Anterior cingulate cortex (tissue), 58 donors: ENCODE measurements at regions not wholly inside any gene's neighbourhood (a gene's known extent, or its start where the extent isn't known, plus 50 kb on each side); places are given as distances from the start of the nearest gene placed in this dataset.
A peak's percentile ranks its signal among the peaks of the same experiment; 100 is the strongest.

Experiments
- DNase-seq, 58 donors: peaks; one replicate each; lab custom pipeline; 2025; lab: John Stamatoyannopoulos, UW

DNA sequence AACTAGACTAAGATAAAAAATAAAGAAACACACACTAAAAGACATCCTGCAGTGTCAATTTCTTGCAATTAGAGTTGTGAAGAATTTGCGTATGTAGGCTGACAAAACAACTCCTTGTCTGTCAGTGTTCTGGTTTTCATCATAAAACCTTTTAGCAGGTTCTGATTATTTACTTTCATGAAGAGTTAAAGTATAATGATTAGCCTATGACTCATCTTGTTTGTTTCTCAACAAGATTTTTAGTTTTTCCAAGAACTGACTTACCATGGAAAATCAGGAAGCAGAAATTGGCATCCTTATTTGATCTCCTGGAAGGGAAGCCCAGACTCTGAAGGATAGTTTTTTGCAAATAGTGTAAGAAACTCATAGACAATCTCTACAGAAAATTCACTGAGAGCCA lies 848.7 kb upstream of the PCDH9 start:
- no peak for DNase-seq

DNA sequence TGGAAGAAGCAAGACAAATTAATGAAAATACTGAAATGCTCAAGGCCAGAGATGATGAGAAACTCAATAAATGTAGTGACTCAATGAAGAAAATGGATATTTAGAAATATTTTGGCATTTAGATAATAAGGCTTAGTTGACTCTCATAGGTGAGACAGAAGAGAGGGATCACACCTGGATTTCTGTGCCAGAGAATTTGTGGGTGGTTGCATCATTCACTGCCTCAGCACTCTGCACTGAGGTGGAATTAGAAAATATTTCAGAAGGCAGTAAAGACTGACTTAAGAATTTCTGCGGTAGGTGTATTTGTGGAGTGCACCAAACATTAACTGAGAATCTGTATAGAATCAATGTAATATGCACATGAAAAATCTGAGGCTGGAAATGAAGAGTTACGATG lies 848.3 kb upstream of the PCDH9 start:
- DNase-seq: no peak

DNA sequence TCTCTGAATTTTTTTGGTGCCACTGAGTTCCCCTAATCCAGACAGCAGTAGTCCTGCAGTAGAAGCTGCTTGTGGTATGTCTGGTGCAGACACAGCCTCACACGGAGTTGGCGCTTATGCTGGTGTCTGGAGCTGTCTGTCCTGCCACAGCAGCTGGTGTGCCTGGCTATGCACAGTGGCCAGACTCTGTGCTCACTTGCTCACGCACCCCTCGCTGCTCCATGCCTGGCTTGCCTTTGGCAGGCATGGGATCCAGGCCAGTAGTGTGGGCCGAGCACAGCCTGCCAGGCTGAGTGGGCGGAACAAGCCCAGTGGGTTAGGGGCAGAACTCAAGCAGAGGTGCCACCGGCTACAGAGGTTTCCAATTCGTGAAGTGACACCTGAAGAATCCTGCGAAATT lies 845.9 kb upstream of the PCDH9 start:
- peak in 4 of 58 donors; percentile 0 to 4 (median 3) for DNase-seq

DNA sequence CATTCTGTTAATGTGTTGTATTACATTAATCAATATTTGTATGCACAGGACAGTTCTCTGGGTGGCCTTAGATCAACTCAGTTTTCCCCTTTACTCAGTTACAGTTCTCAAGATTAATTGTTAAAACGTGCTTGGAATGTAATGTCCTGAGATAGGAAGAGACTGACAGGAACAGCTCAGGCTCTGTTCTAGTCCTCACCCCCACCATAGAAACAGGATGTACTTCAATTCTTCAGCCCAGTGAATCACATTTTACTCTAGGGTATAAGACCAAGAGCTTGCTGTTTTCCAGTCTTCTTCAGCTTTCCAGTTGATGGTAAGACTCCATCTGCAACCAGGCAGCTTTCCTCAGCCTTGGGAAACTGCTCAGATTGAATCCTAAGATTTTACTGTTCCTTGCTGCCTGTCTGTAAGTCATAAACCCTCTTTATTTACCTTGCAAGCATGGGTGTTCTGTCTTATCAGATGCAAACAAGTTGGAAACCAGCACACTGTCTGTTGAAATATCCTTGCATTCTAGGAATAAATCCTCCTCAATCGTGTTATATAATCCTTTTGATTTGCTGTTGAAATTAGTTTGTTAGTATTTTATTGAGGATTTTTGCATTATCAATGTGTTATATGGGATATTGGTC lies 836.9 kb upstream of the PCDH9 start:
- DNase-seq: no peak

DNA sequence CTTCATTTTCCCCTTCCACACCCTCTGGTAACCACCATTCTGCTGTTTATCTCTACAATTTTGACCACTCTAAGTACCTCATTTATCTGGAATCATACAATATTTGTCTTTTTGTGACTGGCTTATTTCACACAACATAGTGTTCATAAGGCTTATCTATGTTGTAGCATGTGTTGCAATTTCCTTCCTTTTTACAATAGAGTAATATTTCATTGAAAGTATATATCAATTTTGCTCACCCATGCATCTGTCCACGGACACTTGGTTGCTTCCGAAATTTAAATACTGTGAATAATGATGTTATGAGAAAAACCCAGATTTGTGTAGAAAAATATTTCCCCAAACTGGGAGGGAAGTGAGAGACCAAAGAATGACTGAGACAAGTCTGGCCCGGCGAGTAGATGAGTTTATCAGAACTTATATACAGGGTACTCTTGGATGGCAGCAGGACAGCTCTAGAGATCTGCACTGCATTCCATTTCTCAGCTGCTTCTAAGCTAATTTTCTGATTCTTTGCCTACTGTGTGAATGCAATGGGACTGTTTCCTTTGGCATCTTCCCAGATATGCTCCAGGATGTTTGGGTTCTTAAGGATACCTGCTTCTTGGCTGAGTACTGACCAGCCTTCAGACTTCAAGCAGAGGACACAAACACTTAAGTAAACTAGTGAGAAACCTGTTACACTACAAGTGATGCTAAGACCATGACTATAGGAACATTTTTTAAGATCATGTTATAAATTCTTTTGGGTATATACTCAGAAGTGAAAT lies 834.0 kb upstream of the PCDH9 start:
- DNase-seq: no peak

DNA sequence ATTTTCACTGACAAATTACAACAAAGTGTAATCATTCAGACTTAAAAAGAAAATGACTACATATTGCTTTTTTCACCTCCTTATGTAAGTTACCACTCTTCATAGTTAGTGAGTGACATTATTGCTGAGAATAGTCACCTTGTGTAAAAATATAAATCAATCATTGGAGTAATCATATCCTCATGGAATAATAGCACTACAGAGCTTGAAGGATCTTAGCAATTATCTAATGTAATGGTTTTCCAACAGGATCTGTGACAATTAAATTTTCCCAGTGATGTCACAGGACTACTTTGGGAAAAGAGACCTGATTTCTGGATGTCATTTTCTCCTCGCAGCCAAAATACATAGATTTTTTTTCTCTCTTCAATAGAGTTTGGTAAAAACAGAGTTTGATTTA lies 833.0 kb upstream of the PCDH9 start:
- no peak for DNase-seq

DNA sequence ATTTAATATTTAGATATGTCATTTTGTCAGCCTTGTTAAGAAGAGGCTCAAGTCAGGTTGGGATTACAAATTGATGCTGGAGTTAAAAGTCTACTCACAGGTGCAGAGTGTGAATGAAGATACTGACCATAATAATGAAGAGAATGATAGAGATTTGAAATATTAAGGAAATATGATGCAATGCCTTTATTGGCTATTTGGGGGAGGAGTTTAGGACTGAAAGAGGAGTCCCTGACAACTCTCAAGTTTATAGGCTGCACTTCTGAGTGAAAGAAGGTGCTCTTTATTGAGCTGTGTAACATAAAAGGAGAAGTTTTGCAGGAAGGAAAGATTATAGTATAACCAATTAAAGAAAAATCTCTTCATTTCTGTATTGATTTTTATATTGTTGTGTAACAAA lies 827.7 kb upstream of the PCDH9 start:
- no peak for DNase-seq

DNA sequence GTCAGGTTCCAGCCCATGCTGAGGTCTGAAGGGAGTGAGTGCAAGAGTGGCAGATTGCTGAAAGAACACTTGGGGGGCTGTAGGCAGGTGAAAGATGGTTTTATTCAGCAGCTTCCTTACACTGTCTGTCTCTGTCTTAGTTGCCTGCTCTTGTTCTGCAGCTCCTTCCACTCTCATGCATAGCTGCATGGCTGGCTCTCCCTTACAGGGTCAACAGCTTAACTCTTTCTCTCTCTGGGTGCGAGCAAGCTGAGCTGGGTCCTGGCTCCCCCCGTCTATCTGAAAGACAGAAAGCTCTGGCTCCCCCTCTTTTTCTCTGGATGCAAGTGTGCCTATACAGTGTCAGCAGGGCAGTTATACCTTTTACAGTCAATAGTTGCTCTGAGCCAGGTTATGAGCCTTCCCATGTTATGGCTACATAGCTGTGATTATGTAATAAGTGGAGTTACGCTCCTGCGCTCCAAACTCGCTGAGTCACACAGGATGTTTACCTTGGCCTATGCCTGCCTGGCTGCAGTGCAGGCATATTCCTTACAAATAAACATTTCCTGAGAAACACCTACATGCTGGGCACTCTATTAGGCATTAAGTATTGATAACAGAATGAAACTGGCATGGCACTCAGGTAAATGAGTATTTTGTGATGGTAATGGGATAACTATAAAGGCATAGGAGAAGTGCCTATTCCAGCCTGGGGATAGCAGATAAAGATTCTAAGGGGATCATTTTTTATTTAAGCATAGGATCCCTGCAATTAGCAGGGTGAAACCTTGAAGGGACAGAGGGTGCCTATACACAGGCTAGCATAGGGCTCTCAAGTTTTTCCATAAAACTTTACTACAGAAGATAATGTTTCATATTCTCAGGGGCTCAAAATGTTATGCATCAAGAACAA lies 826.9 kb upstream of the PCDH9 start:
- DNase-seq: no peak

DNA sequence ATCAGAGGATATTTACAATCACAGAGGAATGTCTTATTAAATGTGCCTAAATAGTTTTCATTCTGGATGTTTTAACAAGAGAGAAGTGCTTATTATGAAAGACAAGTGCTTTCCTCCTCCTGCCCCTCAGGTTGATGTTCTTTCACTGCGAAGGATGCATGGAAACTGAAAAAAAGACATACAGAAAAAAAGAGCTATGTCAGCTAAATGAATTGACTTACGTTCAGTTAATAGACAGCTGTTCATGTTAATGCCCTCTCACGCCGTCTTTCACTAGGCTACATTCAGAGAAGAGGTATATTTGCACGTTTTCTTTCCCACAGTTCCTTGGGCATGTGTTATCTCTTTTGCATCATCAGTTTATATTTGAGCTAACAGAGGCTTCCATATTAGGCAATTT lies 821.8 kb upstream of the PCDH9 start:
- DNase-seq: no peak

DNA sequence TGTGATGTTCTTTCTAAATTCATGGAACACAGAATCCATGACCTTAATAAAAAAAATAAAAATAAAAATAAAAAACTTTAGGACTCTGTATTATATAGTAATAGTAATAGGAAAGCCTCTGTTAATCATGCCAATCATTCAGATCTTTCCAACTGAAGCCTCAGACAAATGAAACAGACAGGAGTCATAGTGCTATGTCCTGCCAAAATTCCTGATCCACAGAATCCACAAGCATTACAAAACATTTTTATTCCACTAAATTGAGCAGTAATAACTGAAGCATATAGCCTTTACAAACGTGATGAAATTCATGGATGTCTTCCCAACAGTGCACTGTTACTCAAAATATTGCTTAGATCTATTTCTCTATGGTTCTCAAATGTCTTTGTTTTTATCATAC lies 820.6 kb upstream of the PCDH9 start:
- DNase-seq: no peak

DNA sequence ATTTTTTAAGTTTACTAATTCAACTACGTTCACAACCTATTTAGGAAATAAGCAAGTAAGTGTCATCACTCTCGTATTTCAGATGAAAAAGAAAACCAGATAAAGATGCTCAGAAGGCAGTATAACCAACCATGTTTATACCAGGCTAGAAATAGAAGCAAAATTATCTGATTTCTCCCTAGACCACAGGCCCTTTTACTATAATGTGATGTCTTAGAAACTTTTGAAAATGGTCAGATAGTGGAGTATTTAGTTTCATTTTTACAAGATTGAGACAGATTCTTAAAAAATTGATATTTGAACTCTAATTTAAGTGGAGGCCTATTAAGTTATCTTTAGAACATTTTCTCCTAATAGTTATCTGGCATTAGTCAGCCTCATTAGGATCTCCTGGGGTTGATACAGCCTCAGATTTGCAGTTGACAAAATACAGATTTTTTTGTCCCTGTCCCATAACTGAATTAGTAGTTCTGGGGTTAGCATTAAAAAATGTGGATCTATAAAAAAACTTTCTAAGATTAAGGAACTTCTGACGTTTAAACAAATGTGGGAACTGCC lies 818.7 kb upstream of the PCDH9 start:
- DNase-seq: no peak

DNA sequence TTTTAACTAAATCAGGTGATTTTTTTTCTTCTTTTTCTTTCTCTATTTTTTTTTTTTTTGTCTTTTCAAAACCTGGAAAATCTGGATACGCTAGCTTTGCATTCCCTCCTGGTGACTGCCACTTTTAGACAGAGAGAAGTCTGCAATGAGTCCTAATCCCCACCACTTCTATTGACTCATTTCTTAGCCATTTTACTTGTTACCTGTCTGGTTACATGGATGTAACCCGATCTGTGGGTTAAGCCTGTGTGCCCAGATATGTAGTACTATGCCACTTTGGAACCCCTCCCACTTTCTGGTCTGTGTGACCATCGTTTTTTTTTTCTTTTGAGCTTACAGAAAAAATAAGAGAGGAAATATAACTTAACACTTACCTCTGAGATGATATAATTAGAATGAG lies 817.8 kb upstream of the PCDH9 start:
- DNase-seq: no peak

DNA sequence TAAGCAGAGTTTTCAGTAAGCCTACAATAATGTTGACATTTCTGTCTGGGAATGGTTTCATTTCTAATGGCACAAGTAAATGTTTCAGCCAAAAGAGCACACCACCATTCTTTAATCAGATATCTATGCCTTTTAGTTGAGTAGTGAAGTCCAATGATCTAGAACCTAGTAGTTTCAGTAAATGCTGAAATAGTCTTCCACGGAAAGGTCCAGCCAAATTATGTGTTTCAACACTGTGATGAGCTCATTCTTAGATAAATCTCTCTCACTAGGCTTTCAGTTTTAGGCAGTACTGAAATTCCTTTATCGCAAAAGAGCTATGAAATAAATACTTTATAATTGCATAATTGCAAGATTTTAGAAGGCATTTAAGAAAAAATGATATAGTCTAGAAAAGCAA lies 816.8 kb upstream of the PCDH9 start:
- DNase-seq: no peak

DNA sequence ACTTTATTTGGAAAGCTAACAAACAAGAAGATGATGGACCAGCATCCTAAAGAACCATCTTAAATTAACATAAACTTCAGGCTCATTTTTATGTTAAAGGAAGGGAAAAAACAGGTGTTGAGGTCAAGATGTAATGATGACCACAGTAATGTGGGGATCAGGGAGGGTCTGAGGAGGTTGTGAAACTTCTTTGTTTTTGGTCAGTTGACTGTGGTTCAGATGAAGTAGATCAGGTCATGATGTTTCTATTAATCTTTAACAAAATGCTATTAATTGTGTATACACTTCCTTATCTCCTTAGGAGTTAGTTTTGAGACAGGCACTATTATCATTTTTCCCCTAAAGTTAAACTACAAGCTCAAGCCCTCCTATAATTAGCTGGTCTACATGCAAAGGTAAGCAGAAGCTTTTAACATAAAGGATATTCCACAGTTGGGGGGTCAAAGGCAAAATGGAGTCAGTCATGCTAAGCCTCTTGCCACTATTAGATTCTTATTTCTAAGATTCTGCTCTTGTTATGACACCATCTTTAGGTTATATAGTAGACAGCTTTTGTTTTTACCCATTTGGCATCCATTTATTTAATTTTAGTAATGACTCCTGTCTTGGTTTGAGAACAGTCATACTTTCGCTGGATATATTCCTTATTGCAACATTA lies 800.1 kb upstream of the PCDH9 start:
- DNase-seq: no peak

DNA sequence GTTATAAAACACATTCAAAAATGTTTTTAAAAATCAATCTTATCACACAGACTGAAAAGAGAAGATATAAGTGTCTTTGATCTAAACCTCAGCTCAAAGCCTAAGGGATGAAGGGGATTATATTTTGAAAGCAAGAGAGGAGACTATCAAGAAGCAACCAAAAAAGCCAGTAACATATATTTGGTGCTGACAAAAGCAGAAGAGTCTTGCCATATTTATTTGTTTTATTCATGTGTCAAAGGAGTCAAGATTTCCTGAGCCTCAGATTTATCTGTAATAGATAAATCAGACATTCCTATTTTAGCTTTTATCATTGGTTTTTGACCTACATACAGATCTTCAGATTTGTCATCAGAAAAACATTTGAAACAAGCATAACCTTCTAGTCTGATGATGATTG lies 798.6 kb upstream of the PCDH9 start:
- DNase-seq: no peak

DNA sequence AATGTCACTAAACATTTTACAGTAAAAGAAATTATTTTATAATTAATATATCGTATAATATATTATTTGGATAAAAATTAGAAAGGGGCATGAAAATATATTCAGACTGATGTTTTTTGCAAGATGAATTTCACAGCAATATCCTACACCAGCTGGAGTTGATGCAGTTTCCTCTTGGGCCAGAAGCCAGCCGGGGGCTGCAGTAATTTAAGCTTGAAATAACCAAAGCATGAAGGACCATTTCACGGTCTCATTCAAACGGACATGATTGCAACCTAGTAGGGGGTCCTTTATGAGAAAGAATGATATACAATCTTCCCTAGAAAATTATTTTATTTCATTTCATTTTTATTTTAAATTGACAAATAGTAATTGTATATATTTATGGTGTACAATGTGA lies 797.2 kb upstream of the PCDH9 start:
- no peak for DNase-seq

DNA sequence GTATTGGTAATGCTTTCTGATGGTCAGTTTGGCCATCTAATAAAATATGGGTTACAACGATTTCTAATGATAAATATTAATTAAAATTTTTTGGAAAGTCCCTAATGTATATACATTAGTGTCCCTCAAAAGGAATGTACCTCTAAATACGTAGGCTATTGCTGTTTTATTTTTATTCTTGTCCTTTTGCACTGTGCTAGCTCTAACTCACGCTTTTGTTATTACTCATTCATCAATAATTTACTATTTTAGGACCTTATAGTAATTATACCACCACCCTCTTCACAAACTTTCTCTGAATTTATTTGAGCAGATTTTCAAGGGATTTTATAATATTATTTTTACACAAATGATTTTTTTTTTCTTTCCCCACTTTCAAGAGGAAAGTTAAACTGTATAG lies 795.9 kb upstream of the PCDH9 start:
- DNase-seq: no peak

DNA sequence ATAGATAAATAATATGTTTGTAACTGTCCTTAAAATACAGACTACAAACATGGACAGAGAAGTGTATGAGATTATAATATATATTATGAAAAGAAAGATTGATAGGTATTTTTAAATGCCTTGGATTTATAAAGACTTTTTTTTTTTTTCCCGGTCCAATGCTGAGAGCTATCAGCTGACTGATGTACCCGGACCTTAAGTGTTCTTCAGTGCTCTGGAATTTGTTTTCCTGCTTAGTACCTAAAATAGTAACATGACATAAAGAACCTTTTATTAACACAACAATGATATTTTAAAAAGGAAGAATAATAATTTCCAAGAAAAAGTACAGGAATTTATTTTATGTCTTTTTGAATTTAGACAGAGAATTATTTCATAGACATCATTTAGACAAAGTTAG lies 795.5 kb upstream of the PCDH9 start:
- no peak for DNase-seq

DNA sequence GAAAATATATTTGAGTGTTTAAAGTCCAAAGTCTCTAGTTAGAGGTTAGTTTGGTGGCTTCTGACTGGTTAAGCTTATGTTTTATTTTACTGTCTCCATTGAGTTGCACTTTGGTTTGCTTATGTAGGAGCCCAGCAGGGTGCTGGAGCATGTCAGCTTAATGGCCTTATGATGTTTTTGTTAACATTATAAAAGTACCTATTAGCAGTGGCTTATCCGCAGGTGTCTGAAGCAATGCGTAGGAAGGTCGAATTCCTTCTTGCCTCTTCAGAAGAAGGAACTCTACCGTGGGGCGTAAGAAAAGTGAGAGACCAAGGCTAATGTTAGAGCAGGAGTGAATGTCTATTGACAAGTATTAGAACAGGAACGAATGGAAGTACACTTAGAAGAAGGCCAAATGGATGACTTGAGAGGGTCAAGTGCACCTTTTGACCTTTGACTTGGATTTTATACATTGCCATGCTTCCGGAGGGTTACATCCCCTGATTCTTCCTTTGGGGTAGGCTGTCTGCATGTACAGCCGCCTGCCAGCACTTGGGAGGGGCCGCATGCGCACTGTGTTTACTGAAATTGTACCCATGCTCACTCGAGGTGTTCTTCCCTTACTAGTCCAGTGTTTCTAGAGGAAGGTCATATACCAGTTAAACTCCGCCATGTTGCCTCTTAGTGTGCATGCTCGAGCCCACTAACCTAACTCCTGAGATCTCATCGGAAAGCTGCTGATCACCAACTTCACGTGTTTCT lies 793.9 kb upstream of the PCDH9 start:
- DNase-seq: no peak

DNA sequence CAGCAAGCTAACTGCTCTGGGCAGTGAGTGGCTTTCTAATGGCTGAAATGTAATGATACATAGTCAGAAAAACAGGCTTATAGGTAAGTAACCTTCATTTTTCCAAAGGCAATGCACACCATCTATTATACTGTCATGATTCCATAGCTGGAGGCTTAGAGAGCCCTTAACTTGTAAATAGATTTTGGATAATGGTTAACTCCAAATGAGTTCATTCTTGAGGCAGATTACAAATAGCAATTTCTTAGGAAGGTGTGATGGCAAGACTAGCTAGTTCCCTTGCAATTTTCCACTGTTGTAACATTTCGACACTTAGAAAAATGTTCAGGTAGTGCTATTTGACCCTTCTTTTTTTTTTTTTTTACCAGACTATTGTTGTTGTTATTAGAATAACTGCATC lies 789.8 kb upstream of the PCDH9 start:
- DNase-seq: no peak
